DMS114 treated with DMSO at 0.1 percent for 48 hours (cell line): ENCODE measurements at regions not wholly inside any gene's neighbourhood (a gene's known extent, or its start where the extent isn't known, plus 50 kb on each side); places are given as distances from the start of the nearest gene placed in this dataset.
"Not testable (repeated sequence)": the region's sequence is repeated elsewhere in the genome, so short reads cannot be mapped to it uniquely, and the experiment has no call there.

Experiments
- DNase-seq: peaks from one replicate; lab custom pipeline; 2025; ENCODE audit not compliant: unreplicated experiment; lab: John Stamatoyannopoulos, UW

DNA sequence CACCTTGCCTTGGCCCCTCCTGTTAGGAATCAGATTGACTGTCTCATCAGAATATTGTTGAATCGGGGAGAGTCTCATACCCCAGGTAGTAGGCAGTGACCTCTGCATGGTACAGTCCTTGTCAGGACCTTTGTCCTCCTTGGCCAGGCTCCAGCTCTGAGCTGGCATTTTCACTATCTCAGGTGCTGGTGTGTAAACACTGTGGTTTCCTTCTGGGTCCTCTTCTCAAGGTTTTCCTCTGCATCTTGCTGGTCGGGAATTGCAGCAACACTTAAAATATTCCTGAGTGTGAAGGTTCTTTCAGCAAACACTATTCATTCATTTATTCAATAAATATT, 69.7 kb upstream of the TAMM41 start:
- DNase-seq, result not testable (repeated sequence)

- no peak for DNase-seq
Measured at GRCh38 chr3:11917051-11917450, 70.4 kb upstream of the TAMM41 start.

- no peak for DNase-seq
Measured at GRCh38 chr3:11919390-11919789, 72.7 kb upstream of the TAMM41 start.

DNA sequence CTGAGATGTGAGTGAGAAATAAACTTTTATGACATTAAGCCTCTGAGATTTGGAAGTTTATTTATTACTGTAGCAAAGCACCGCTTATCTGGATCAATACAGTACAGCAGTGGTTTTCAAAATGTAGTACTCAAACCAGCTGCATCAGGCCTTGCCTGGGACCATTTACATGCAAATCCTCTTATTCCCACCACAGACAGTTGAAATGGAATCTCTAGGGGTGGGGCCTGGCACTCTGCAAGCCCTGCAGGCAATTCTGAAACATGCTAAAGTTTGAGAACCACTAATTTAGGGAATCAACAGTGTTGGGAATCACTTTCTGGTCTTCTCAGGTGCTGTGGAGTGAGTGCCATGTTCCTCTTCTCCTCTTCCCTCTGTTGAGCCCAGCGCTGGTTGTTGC, 77.8 kb upstream of the TAMM41 start:
- no peak for DNase-seq

DNA sequence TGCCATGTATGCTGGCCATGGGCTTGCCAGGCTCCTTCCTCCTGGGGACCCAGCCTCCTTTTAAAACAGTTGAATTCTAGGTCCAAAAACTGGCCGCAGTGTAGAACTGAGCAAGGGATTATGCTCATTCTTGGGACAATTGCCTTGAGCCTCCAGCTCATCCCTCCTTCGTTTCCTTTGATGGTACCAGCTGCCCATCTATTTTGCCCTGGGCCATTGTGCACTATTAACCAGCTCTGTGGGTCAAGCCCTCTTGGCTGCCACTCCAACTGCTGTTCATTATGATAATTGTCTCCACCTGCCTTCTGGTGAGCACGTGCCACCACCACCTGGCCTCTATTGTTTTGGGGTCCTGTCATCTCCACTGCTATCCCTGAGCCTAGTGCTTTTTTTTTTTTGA, 75.8 kb upstream of the SYN2 start:
- no peak for DNase-seq

DNA sequence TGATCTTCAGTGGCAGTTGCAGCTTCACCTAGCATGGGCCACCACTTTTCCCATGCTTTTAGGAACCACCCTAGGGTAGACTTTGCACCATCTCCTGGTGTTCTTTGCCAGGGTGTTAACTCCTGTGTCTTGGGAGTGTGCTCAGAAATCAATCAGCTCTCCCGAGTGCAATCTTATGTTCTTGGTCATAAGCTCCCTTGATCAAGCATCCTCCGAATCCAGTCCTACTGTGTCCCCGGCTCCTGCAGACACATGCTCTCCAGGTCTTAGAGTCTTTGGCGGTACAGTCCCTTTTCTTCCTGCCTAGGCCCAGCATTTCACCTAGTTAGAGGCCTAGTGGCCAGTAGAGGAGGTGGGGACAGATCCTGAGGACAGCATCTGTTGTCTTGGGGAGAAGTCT, 74.7 kb upstream of the SYN2 start:
- no peak for DNase-seq

DNA sequence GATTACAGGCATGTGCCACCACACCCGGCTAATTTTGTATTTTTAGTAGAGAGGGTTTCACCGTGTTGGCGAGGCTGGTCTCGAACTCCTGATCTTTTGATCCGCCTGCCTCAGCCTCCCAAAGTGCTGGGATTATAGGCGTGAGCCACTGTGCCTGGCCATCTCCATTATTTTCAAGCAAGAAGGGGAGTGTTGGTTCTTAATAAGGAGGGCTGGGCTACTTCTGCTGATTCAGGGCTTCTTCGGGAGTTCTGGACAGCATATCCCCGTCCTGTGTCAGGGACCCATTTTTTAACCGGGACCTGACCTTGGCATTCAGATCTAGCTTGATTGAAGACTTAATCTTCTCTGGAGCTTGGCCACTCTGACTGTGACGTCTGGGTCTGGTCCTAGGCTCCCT, 74.1 kb upstream of the SYN2 start:
- DNase-seq, result no peak

DNA sequence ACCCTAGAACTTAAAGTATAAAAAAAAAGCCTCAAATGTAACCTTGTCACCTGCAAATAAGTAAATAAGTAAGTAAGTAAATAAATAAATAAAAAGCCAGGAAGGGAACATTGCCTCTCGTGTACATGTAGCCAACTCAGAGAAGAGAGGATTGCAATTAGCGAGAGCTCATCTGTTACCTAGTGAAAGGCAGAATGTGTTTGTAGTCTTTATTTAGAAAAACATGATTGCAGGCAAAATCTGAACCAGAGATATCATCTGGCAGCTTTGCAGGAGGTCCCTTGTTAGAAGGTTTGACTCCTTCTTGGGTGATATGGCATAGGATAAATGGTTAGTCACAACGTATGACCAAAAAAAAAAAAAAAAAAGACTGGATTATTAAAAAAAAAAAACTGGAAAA, 71.6 kb upstream of the SYN2 start:
- DNase-seq, result no peak

DNA sequence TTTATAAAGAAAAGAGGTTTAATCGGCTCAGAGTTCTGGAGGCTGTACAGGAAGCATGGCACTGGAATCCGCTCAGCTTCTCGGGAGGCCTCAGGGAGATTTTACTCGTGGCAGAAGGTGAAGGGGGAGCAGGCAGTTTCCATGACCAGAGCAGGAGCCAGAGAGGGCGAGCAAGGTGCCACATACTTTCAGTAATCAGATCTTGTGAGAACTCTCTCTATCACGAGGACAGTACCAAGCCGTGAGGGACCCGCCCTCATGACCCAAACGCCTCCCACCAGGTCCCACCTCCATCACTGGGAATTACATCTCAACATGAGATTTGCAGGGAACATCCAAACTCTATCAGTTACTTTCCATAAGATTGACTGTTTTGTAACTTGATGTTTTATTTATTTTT, 70.7 kb upstream of the SYN2 start:
- DNase-seq, result no peak

DNA sequence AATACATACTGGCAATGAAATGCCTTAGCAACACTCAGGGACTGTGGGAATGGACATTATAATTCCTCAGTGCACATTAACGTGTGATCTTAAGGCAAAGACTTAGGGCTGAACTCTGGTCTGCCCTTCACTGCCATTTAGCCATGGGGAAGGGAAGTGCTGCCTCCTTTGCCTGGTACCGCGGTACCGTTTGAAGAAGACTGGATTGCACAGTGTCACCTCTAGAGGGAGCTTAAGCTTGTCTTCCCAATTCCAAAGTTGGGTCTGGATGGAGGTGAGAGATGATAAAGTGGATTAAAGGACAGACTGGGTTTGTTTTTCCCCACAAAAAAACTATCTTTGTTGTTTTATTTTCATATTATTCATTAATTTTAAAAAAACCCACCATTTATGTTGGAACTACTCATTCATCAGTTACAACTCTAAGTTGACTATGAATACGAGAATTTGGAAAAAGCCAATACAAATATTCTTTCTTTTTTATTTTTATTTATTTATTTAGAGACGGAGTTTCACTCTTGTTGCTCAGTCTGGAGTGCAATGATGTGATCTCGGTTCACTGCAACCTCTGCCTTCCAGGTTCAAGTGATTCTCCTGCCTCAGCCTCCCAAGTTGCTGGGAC, 60.0 kb upstream of the SYN2 start:
- DNase-seq, result peak; percentile 22

DNA sequence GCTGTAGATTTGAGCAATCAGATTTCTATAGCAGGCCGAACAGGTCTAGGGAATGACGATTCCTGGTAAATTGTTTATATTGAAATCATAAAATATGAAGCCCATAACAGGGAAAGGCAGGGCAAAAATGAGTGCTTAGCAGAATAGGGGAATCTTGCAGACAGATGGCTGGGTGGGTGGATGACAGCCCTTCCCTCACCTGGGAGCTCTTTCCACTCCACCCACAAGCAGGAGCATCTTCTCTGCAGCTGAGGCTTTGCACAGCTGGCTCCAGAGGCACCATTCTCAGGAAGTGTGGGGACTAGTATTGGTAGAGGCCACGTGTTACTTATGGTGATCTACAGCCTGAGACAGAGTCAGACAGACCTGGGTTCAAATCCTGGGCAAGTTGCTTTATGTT, 55.9 kb upstream of the SYN2 start:
- DNase-seq, result no peak

DNA sequence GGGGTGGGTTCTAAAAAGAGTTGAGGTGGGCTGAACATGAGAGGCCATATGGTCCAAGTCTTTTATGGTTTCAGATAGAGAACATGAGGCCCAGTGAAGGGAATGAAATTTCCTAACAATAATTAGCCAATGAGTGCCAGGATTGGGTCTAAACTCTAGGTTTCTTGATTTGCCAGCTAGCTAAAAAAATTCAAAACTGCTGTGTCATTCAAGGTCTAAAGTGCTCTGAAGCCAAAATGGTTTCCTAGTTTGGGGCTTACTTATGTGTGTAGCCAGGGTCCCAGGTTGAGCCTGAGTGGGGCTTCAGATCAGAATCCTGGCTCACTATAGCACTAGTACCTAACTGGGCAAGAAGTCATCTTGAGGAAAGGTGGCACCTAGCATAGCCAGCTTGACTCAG, 55.3 kb upstream of the SYN2 start:
- no peak for DNase-seq

DNA sequence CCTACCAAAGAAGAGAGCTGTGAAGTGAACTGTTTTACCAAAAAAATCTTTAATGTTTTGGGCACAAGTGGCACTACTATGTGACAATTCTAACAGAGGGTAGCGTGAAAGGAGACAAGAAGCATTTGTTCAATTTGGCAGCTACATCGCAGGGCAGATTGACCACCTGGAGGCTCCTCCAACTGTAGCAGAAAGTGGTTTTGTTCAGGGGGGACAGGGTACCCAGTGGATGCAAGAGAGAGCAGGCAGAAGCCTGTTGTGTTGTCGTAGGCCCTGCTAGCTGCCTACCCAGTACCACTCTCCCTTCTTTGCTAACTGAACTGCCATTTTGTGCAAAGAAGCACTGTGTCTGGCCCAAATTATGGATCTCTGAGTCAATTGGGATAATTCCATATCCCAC, 54.8 kb upstream of the SYN2 start:
- no peak for DNase-seq

GRCh38 chr3:11950576-11950975, 53.6 kb upstream of the SYN2 start:
- no peak for DNase-seq

DNA sequence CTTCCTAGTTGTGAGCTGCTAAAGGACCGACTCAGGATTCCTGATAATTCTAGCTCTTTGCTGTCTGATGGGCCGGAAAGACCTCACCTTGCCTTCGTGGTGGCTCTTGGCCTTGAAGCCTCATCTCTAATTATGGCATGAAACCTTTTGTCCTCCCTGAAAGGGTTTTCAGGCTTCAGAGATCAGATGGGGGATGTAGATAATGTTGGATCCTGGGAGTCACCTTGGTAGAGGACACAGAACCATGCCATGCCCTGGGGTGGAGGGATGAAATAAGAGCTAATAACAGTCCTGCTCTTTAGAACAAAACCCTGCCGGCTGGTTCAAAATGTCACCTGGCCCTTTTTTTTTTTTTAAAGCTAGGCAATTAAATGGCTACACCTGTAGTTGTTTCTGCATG, 50.8 kb upstream of the SYN2 start:
- DNase-seq, result no peak

- DNase-seq, result no peak
Measured at GRCh38 chr3:11953778-11954177, 50.4 kb upstream of the SYN2 start.

DNA sequence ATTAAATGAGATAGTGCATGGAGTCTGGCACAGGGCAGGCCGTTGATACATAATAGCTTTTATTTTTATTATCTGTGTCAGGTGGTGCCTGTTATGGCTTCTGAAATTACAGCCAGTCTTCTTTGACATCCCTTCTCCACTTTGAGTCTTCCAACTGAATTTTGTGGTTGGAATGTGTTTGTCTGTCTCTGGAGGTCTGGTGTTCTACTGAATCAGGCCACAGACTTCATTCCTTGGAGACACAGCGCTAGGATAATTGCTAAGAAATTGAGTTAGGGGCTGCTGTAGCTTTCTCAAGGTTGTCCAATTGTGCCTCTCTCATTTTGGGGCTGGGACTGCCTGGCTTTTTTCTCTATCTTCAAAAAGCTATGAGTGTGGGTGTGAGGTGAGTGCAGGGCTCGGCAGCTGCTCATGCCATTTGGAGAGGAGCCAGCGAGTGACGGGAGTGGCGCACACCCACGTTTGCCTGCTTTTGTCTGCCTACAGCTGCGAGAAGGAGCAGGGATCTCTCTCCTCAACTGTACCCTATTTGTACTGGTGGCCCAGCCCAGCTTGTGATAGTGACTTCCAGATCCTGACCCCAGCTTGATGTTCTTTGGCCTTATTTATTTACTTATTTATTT, 49.8 kb upstream of the SYN2 start:
- DNase-seq, result no peak
